HCT116 (cell line): ENCODE measurements at regions not wholly inside any gene's neighbourhood (a gene's known extent, or its start where the extent isn't known, plus 50 kb on each side); places are given as distances from the start of the nearest gene placed in this dataset.

Experiments used
- ATAC-seq: fragments of 200-7000 bp; cut with Tn5 transposase; 2 replicates; pipeline ENCODE4 v1.9.1; 2020; ENCODE audit warnings: mild to moderate bottlenecking, moderate library complexity
- BruUV-seq: library from RNA; stranded (reverse); fragments of 400-500 nt; replicated peaks from 2 replicates; lab custom pipeline; 2021; lab: Mats Ljungman, UMichigan
- CTCF ChIA-PET: fragments of 300-600 bp; sonication (Branson Sonifier 250); formaldehyde crosslinking; loops from one replicate; lab custom pipeline; 2021; ENCODE audit warnings: antibody characterized with exemption; lab: Charles Lee
- POLR2A ChIA-PET: fragments of 300-600, 350-600 bp; sonication (Branson Sonifier 250); formaldehyde crosslinking; loops from one replicate; lab custom pipeline; 2021; ENCODE audit warnings: antibody characterized with exemption; lab: Charles Lee
- RAD21 ChIA-PET, 2 experiments: fragments of 300-600 bp; sonication (Branson Sonifier 250); formaldehyde crosslinking; loops; one replicate each; lab custom pipeline; 2023; ENCODE audit warnings: low total read pairs in 2 of 2; ENCODE audit not compliant: uncharacterized antibody in 2 of 2, unreplicated experiment in 2 of 2, low non-redundant PET in 1 of 2; lab: Charles Lee
- DNase-seq: peaks from one replicate; pipeline ENCODE4 v3.0.0-alpha.2; 2010; ENCODE audit warnings: low read depth, low spot score
- H2AFZ ChIP-seq: fragments of 200-600 bp; shearing (Covaris generic), sonication (generic); 2 replicates; pipeline ENCODE4 v1.6.1; 2017; ENCODE audit warnings: low read depth, mixed run types, mixed read lengths, antibody characterized with exemption, low read length; ENCODE audit not compliant: poor library complexity, severe bottlenecking
- H3K27ac ChIP-seq: 2 replicates; pipeline ENCODE4 v1.5.1; 2012; ENCODE audit warnings: low read depth, low read length
- H3K27me3 ChIP-seq: fragments of 200-600 bp; sonication (generic); 2 replicates; pipeline ENCODE4 v1.6.1; 2016; ENCODE audit warnings: mixed run types, low read length, mixed read lengths; ENCODE audit not compliant: insufficient read depth
- H3K36me3 ChIP-seq, 2 experiments: fragments of 200-500 bp in 1 of 2; fragments of 200-600 bp in 1 of 2; sonication (Bioruptor generic) in 1 of 2; sonication (generic) in 1 of 2; 2 replicates each; pipeline versions ENCODE4 v1.5.1 to v1.6.1; 2014 to 2016; ENCODE audit warnings: low read length in 2 of 2, inconsistent platforms in 1 of 2, mixed read lengths in 1 of 2, mixed run types in 1 of 2; ENCODE audit not compliant: insufficient read depth in 2 of 2, control insufficient read depth in 1 of 2
- H3K4me1 ChIP-seq, 2 experiments: fragments of 200-600 bp in 1 of 2; sonication (generic) in 1 of 2; 2 replicates each; pipeline versions ENCODE4 v1.5.1 to v1.6.1; 2012 to 2017; ENCODE audit warnings: low read length in 2 of 2, inconsistent platforms in 1 of 2, mild to moderate bottlenecking in 1 of 2, mixed read lengths in 1 of 2, mixed run types in 1 of 2, moderate library complexity in 1 of 2; ENCODE audit not compliant: insufficient read depth in 2 of 2, control insufficient read depth in 1 of 2
- H3K4me2 ChIP-seq: fragments of 200-600 bp; sonication (generic); 2 replicates; pipeline ENCODE4 v1.6.1; 2017; ENCODE audit warnings: mixed run types, low read length, mixed read lengths
- H3K4me3 ChIP-seq, 2 experiments: fragments of 200-600 bp in 1 of 2; sonication (generic) in 1 of 2; replicated peaks in 1 of 2; 2 replicates each; pipeline ENCODE4 v1.5.1; 2011 to 2016; ENCODE audit warnings: low read length in 2 of 2, control low read depth in 1 of 2, low read depth in 1 of 2, mild to moderate bottlenecking in 1 of 2, mixed read lengths in 1 of 2, mixed run types in 1 of 2
- H3K79me2 ChIP-seq: fragments of 200-600 bp; sonication (generic); 2 replicates; pipeline ENCODE4 v1.6.1; 2017; ENCODE audit warnings: mild to moderate bottlenecking, mixed run types, low read length, moderate library complexity, mixed read lengths; ENCODE audit not compliant: insufficient read depth
- H3K9ac ChIP-seq: fragments of 200-600 bp; sonication (generic); 2 replicates; pipeline ENCODE4 v1.6.1; 2016; ENCODE audit warnings: low read length, mixed read lengths
- H3K9me2 ChIP-seq: fragments of 200-600 bp; sonication (generic), shearing (Covaris generic); 2 replicates; pipeline ENCODE4 v1.6.1; 2017; ENCODE audit warnings: mixed run types, mild to moderate bottlenecking, moderate library complexity; ENCODE audit not compliant: insufficient read depth
- H3K9me3 ChIP-seq, 2 experiments: fragments of 200-500 bp in 1 of 2; fragments of 200-600 bp in 1 of 2; sonication (Bioruptor generic) in 1 of 2; sonication (generic) in 1 of 2; 2 replicates each; pipeline ENCODE4 v1.6.1; 2014 to 2017; ENCODE audit warnings: low read length in 2 of 2, mixed read lengths in 2 of 2, inconsistent platforms in 1 of 2, low read depth in 1 of 2, mild to moderate bottlenecking in 1 of 2, mixed run types in 1 of 2, moderate library complexity in 1 of 2; ENCODE audit not compliant: control insufficient read depth in 1 of 2, insufficient read depth in 1 of 2
- H4K20me1 ChIP-seq: fragments of 200-600 bp; sonication (generic), shearing (Covaris generic); 2 replicates; pipeline ENCODE4 v1.6.1; 2017; ENCODE audit warnings: mixed run types, mild to moderate bottlenecking, moderate library complexity; ENCODE audit not compliant: insufficient read depth
- CBX3 ChIP-seq: IDR thresholded peaks from 2 replicates; pipeline ENCODE4 v1.6.1; 2012; ENCODE audit warnings: low read depth
- EGR1 ChIP-seq: IDR thresholded peaks from 2 replicates; pipeline ENCODE4 v1.6.1; 2012; ENCODE audit warnings: low read depth
- EZH2phosphoT487 ChIP-seq: fragments of 200-600 bp; IDR thresholded peaks from 2 replicates; pipeline ENCODE4 v1.6.1; 2018; ENCODE audit warnings: antibody characterized with exemption, borderline replicate concordance
- JUND ChIP-seq: IDR thresholded peaks from 2 replicates; pipeline ENCODE4 v1.6.1; 2012
- SRF ChIP-seq: IDR thresholded peaks from 2 replicates; pipeline ENCODE4 v1.6.1; 2012; ENCODE audit warnings: low read depth
- ZBTB33 ChIP-seq: IDR thresholded peaks from 2 replicates; pipeline ENCODE4 v1.6.1; 2011; ENCODE audit warnings: mild to moderate bottlenecking, low read length, moderate library complexity; ENCODE audit not compliant: insufficient replicate concordance; ENCODE audit errors: extremely low read depth
- ZNF274 ChIP-seq: fragments of 200-500 bp; sonication (Bioruptor generic); IDR thresholded peaks from 2 replicates; pipeline ENCODE4 v1.6.1; 2014; ENCODE audit warnings: mild to moderate bottlenecking, low read depth, low read length, inconsistent platforms
- intact Hi-C: fragments of 100-400 bp; cut with micrococcal nuclease; formaldehyde crosslinking; loops from 2 replicates; pipeline ENCODE4 v1.10.0; 2022
- TF ChIP-seq, protein P1 (sequence below), 3 experiments: fragments of 200-600 bp in 1 of 3; sonication (generic) in 1 of 3; IDR thresholded peaks in 2 of 3; conservative IDR thresholded peaks in 1 of 3; 2 replicates each; pipeline ENCODE4 v1.5.1; 2012 to 2017; ENCODE audit warnings: low read depth in 2 of 3, low read length in 2 of 3, antibody characterized with exemption in 1 of 3, borderline replicate concordance in 1 of 3, control low read depth in 1 of 3, mild to moderate bottlenecking in 1 of 3, mixed read lengths in 1 of 3, mixed run types in 1 of 3, moderate library complexity in 1 of 3; ENCODE audit not compliant: insufficient read depth in 1 of 3

- CTCF ChIA-PET: no interaction called here
- no peak overlapping the region for H3K9ac ChIP-seq
- H3K79me2 ChIP-seq: no peaks in the 10 kb centered on the region
- intact Hi-C loops: no loop called here
- no peaks in the 10 kb centered on the region for H4K20me1 ChIP-seq
- no peak overlapping the region for H3K27ac ChIP-seq
- H3K4me1 ChIP-seq: no peaks in the 10 kb centered on the region
- no peak overlapping the region for H3K4me2 ChIP-seq
- no peaks in the 10 kb centered on the region; a peak in 1 of 4 replicates for H3K9me3 ChIP-seq
- no peaks in the 10 kb centered on the region for H3K9me2 ChIP-seq
- BruUV-seq: no TSS peak
- ATAC-seq: no peak
- no peaks in the 10 kb centered on the region for H3K27me3 ChIP-seq
- no peak for DNase-seq
- RAD21 ChIA-PET: no interaction called here
- no peak for TF ChIP-seq ZBTB33
- no peak for TF ChIP-seq JUND
- TF ChIP-seq ZNF274: no peak
- no peak for TF ChIP-seq CBX3
- TF ChIP-seq, protein P1, sequence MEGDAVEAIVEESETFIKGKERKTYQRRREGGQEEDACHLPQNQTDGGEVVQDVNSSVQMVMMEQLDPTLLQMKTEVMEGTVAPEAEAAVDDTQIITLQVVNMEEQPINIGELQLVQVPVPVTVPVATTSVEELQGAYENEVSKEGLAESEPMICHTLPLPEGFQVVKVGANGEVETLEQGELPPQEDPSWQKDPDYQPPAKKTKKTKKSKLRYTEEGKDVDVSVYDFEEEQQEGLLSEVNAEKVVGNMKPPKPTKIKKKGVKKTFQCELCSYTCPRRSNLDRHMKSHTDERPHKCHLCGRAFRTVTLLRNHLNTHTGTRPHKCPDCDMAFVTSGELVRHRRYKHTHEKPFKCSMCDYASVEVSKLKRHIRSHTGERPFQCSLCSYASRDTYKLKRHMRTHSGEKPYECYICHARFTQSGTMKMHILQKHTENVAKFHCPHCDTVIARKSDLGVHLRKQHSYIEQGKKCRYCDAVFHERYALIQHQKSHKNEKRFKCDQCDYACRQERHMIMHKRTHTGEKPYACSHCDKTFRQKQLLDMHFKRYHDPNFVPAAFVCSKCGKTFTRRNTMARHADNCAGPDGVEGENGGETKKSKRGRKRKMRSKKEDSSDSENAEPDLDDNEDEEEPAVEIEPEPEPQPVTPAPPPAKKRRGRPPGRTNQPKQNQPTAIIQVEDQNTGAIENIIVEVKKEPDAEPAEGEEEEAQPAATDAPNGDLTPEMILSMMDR (IDR thresholded peaks at IDR 0.05 in 2 of 3, conservative IDR thresholded peaks at IDR 0.05 in 1 of 3; ENCODE audit: borderline replicate concordance in 1 of 3, insufficient read depth in 1 of 3, low read depth in 2 of 3, low read length in 2 of 3): no peak
- TF ChIP-seq EGR1: no peak
- TF ChIP-seq SRF: no peak
- TF ChIP-seq EZH2phosphoT487: no peak
- POLR2A ChIA-PET: no interaction called here
- H3K4me3 ChIP-seq: no peak overlapping the region
- H3K36me3 ChIP-seq: no peaks in the 10 kb centered on the region
- no peak overlapping the region for H2AFZ ChIP-seq
Observed at GRCh38 chr7:41586931-41587640, 115.8 kb downstream of the INHBA start.
